HG02588 (cell line): ENCODE measurements at regions not wholly inside any gene's neighbourhood (a gene's known extent, or its start where the extent isn't known, plus 50 kb on each side); places are given as distances from the start of the nearest gene placed in this dataset.
A peak's percentile ranks its signal among the peaks of the same experiment; 100 is the strongest.
"Not testable (repeated sequence)": the region's sequence is repeated elsewhere in the genome, so short reads cannot be mapped to it uniquely, and the experiment has no call there.

Experiments
- ATAC-seq: cut with Tn5 transposase; IDR thresholded peaks from one replicate; pipeline ENCODE4 v1.9.1; 2021; ENCODE audit warnings: mild to moderate bottlenecking, moderate library complexity; ENCODE audit not compliant: unreplicated experiment

- ATAC-seq: no peak
These were observed 554.0 kb upstream of the SPRY2 start for GRCh38 chr13:80894917-80895316.

DNA sequence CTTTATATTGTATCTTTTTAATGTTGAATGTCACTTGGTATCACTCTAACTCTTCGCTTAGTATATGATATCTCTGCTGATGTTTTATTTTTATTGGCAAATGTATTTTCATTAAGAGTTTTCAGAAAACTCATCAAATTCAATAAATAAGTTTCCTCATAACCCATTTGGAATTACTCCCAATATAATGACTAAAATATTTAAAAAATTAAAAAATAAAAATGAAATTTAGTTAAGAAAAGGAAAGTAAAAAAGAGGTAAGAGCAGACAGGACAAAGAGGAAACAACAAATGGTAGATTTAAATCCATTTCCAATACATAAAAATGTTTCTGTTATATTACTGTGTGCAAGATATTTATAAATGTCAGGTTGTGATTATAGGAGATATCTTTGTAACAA is 548.9 kb upstream of the SPRY2 start:
- no peak for ATAC-seq

DNA sequence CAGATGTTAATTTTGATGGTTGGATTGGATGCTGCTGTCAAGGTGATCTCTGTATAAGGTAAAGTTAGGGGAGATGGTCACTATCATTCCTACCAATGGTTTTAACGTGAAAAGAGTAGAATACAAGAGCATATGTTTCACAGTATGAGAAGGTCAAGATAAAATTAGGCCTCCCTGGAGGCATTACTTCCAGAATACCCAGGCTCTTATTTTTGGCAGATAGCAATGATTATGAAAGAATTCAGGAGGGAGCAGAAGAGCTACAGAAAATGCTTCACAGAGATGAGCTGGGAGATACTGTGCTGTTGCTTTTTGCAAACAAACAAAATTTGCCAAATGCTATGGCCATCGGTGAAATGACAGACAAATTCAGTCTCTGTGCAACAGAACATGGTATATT is 547.5 kb upstream of the SPRY2 start:
- ATAC-seq: no peak

DNA sequence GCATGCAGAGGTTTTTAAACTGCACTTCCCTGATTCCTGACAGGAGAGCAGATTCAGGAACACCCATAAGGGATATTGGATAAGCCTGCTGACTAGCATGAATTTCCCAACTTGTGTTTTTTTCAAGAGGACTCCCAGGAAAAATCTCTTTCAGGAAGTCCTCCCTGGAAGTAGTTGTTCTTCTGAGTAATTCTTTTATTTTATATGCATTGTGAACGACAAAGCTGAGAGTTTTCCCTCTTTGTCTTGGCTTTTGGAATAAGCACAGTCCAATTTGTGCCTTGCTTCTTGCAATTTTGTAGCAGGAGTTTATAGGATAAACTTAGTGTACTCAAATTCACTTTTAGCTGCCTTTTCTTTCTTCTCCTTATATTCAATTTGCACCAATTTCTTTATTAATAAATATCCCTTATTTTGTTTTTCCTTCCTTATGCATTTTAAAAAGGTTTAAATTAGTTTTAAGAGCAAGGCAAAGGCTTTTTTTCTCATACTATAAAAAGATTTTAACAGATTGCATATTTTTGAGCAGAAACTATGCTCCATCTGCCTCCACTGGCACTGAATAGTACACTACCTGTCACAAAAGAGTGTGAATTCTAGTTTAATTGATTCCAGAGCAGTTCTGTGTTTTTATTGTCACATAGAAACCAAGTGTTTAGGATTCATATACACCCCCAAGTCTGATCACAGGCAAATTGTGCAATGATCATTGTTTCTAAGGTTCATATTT is 543.3 kb upstream of the SPRY2 start:
- no peak for ATAC-seq

- ATAC-seq: no peak
These were observed 542.6 kb upstream of the SPRY2 start for GRCh38 chr13:80883545-80883944.

- no peak for ATAC-seq
These were observed 541.1 kb upstream of the SPRY2 start for GRCh38 chr13:80881942-80882445.

DNA sequence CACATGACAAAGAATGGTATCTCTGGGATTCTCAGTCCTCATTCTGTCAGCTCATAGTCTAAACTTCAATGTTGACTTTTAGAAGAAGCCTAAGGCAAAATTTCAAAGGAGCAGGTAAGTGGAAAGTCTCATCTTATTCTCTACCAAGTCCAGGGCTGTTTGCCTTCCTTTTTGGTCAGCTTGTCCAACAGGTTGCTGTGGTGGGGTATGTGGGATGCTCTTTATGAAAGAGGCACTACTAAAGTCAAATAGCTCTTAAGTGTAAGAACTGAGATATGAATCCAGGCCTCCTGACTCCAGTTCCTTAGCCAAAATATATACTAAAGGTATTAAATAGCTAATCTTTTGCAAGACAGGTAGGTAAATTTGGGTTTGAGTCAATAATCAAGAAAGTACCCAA is 540.6 kb upstream of the SPRY2 start:
- no peak for ATAC-seq

GRCh38 chr13:80881034-80881433 is 540.1 kb upstream of the SPRY2 start:
- no peak for ATAC-seq

GRCh38 chr13:80877944-80878241 is 537.0 kb upstream of the SPRY2 start:
- no peak for ATAC-seq

GRCh38 chr13:80877209-80877943 is 536.5 kb upstream of the SPRY2 start:
- ATAC-seq: no peak

DNA sequence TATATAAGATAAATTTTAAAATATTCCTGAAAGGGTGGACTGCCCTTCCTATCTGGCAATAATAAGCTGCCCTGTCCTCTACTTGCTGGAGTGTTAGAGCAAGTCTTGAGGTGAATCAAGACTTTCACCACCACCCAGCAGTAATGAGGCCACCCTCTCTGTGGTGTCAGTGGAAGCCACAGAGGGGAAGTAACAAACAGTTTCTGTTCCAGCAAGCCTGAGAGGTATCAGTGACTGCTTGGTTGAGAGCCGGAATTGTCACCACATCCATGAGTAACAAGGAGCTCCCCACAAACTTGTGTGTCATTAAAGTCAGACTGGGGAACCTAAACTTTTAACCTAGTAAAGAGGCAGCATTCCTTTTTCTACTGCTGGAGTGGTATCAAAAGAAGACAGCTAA is 532.7 kb upstream of the SPRY2 start:
- ATAC-seq: peak; percentile 95

GRCh38 chr13:80871971-80872370 is 531.0 kb upstream of the SPRY2 start:
- ATAC-seq: not testable (repeated sequence)

DNA sequence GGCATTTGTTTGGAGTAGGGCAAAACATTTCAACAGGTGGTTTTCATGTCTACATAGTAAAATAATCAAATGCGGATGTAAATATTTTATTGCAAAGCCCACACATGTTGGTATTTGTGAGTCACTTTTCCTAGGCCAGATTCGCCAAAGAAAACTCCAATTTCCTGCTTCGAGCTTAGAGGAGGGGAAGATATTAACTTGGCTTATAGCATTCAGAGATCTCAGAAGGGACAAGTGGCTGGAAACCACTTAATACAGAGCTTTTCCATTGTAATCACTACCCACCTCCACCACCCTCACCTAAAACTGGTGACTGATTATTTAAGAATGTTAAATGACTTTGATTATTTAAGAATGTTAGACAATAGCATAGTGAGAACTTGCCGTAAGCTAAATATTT is 530.6 kb upstream of the SPRY2 start:
- ATAC-seq: no peak

GRCh38 chr13:80870186-80870585 is 529.3 kb upstream of the SPRY2 start:
- ATAC-seq: no peak

DNA sequence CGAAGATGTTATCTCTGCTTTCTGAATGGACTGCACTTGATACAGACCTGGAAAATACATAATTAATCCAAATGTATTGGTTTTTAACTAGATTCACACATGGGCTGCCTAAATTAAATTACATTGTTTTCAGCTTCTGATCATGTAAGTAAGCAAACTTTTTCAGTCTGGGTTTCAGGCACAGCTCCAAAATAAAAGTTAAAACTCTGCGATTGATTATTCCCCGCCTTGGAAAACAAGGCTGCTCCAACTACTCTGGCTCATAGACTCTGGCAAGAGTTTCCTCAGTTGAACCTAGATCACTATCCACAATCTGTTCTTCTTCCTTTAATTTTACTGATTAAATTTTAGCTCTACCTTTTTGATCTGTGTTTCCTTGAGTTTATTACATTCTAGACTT is 526.0 kb upstream of the SPRY2 start:
- no peak for ATAC-seq

GRCh38 chr13:80865329-80865728 is 524.4 kb upstream of the SPRY2 start:
- ATAC-seq: no peak

DNA sequence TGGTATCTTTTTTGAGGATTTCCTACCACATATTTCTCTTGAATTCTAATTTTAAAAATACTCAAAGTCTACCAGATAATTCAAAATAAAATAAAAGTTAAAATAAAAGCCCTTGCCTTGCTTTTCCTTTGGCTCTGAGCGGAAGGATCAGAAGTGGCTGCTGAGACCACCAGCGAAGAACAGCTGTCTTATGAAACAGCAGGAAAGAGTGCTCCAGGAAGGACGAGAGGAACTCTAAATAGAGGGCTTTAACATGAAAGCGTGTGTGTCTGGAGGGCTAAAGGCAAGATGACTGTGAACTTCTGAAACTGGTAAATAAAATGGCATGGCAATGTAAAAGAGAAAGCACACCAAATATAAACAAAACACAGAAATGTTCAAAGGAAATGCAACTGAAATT is 521.5 kb upstream of the SPRY2 start:
- ATAC-seq: no peak

- no peak for ATAC-seq
These were observed 519.9 kb upstream of the SPRY2 start for GRCh38 chr13:80860845-80861244.

GRCh38 chr13:80858131-80858530 is 517.2 kb upstream of the SPRY2 start:
- ATAC-seq: no peak

DNA sequence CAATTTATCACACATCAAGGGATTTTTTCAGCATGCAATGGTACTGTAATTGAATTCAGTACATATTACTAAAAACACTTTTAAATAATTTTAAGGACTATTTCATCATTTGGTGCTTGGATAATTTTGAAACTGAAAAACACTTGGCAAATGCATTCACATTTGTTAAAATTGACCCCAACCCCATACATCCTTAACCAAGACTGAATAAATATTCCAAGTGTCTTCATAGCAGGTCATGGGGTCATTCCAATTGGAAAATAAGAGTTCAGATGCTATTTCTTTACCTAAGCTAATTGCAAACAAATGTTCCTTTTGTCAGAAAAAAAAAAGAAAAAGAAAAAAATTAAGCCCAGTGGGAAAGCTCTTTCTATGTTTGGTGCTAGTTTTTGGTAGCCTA is 516.4 kb upstream of the SPRY2 start:
- ATAC-seq: no peak

GRCh38 chr13:80850771-80851170 is 509.8 kb upstream of the SPRY2 start:
- ATAC-seq: no peak

DNA sequence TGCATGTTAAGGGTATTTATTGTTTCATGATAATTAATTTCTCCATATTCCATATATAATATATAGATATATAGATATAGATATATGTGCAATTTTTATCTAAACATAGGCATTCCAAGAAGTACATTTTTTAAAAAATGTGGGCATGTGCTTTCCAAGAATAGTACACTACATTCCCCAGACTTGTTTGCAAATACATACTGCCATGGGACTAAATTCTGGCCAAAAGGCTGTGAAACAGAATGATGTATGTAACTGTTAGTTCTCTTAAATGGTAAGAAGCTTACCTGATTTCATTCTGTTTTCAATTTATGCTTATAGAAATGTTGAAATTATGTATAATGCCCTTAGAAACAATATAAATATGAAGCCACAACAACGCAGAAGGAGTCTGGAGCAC is 503.2 kb upstream of the SPRY2 start:
- ATAC-seq: no peak

DNA sequence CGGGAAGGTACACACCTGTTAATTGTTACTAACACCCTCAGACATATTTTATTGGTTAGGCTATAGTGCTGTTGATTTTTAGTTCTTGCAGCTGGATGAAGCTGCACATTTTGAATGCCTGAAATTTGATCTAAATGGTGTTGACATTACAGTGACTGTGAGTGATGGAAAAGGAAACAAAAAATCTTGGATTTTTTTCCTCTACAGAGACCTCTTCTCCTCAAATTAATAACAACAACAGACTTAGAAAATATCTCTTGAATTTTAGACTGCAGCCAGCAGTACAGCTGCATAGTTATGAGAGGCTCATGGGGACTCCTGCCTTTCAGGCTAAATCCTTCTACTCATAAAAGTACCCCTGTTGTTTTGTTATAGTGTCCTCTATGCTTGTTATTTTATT is 500.5 kb upstream of the SPRY2 start:
- ATAC-seq: no peak
